IMR-90 (cell line): ENCODE measurements at regions not wholly inside any gene's neighbourhood (a gene's known extent, or its start where the extent isn't known, plus 50 kb on each side); places are given as distances from the start of the nearest gene placed in this dataset.

Source experiments
- BHLHE40 ChIP-seq: fragments of 150-350 bp; IDR thresholded peaks from 2 replicates; pipeline ENCODE4 v1.6.1; 2016; ENCODE audit warnings: mild to moderate bottlenecking, low read depth, low read length
- CEBPB ChIP-seq: IDR thresholded peaks from 2 replicates; pipeline ENCODE4 v1.6.1; 2012; ENCODE audit warnings: low read depth, low read length, improper control_type of control experiment
- CHD1 ChIP-seq: IDR thresholded peaks from 2 replicates; pipeline ENCODE4 v1.6.1; 2012; ENCODE audit warnings: low read depth, low read length, improper control_type of control experiment
- MAFK ChIP-seq: IDR thresholded peaks from 2 replicates; pipeline ENCODE4 v1.6.1; 2012; ENCODE audit warnings: low read depth, low read length, improper control_type of control experiment
- MAZ ChIP-seq: IDR thresholded peaks from 2 replicates; pipeline ENCODE4 v1.6.1; 2012; ENCODE audit warnings: low read depth, mild to moderate bottlenecking, low read length, improper control_type of control experiment, moderate library complexity, borderline replicate concordance
- MXI1 ChIP-seq: IDR thresholded peaks from 2 replicates; pipeline ENCODE4 v1.6.1; 2012; ENCODE audit warnings: low read depth, mild to moderate bottlenecking, low read length, moderate library complexity, borderline replicate concordance
- NFE2L2 ChIP-seq: fragments of 150-350 bp; IDR thresholded peaks from 2 replicates; pipeline ENCODE4 v1.6.1; 2016; ENCODE audit warnings: low read depth, mild to moderate bottlenecking, low read length
- POLR2A ChIP-seq: IDR thresholded peaks from 2 replicates; pipeline ENCODE4 v1.6.1; 2012; ENCODE audit warnings: mild to moderate bottlenecking, low read depth, low read length
- RAD21 ChIP-seq: IDR thresholded peaks from 2 replicates; pipeline ENCODE4 v1.6.1; 2012; ENCODE audit warnings: low read length, improper control_type of control experiment
- RFX5 ChIP-seq: IDR thresholded peaks from 2 replicates; pipeline ENCODE4 v1.8.0; 2012; ENCODE audit warnings: low read depth, mild to moderate bottlenecking, low read length, moderate library complexity
- SMC3 ChIP-seq: fragments of 150-350 bp; IDR thresholded peaks from 2 replicates; pipeline ENCODE4 v1.6.1; 2016; ENCODE audit warnings: low read depth, mild to moderate bottlenecking, antibody characterized with exemption, low read length, moderate library complexity
- TF ChIP-seq, protein P1 (sequence below): conservative IDR thresholded peaks from 2 replicates; pipeline ENCODE4 v1.5.1; 2012; ENCODE audit warnings: mild to moderate bottlenecking, low read depth, low read length, improper control_type of control experiment
- TF ChIP-seq, protein P2 (sequence below): fragments of 150-350 bp; IDR thresholded peaks from 2 replicates; pipeline ENCODE4 v1.6.1; 2017; ENCODE audit warnings: mild to moderate bottlenecking, antibody characterized with exemption, low read length, low read depth

DNA sequence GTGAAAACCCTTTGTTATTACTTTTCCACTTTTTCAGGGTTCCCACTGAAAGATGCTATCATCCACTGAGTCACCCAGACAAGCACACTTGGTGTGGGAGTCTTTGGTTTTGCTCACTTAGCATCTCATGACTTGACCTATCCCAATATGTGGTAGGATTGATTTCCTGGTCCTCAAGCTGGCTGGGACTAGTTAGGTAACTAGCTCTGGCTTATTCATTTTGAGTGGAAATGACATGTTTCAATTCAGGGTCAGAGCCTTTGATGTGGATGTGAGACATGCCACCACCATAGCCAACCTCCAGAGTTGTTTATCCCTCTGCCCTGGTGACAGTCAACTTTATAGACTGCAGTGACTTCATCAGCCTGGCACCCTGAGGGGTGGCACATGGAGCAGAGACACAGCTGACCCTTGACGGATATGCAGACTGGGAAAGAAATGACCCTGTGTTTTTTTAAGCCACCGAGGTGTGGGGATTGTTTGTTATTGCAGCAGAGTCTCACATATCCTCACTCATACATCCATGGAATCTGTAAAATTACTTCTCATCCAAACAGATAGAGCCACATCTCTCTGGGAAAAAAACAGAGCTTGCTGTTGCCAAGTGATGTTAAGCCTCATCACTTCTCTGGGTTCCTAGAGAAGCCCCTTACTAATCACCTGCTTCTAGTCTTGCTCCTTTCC is 699.9 kb downstream of the MATN1 start:
- TF ChIP-seq RAD21: no peak
- TF ChIP-seq, protein P1, sequence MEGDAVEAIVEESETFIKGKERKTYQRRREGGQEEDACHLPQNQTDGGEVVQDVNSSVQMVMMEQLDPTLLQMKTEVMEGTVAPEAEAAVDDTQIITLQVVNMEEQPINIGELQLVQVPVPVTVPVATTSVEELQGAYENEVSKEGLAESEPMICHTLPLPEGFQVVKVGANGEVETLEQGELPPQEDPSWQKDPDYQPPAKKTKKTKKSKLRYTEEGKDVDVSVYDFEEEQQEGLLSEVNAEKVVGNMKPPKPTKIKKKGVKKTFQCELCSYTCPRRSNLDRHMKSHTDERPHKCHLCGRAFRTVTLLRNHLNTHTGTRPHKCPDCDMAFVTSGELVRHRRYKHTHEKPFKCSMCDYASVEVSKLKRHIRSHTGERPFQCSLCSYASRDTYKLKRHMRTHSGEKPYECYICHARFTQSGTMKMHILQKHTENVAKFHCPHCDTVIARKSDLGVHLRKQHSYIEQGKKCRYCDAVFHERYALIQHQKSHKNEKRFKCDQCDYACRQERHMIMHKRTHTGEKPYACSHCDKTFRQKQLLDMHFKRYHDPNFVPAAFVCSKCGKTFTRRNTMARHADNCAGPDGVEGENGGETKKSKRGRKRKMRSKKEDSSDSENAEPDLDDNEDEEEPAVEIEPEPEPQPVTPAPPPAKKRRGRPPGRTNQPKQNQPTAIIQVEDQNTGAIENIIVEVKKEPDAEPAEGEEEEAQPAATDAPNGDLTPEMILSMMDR: no peak
- no peak for TF ChIP-seq BHLHE40
- TF ChIP-seq MAFK: no peak
- no peak for TF ChIP-seq SMC3
- TF ChIP-seq POLR2A: no peak
- no peak for TF ChIP-seq NFE2L2
- TF ChIP-seq MAZ: no peak
- no peak for TF ChIP-seq CEBPB
- no peak for TF ChIP-seq MXI1
- TF ChIP-seq, protein P2, sequence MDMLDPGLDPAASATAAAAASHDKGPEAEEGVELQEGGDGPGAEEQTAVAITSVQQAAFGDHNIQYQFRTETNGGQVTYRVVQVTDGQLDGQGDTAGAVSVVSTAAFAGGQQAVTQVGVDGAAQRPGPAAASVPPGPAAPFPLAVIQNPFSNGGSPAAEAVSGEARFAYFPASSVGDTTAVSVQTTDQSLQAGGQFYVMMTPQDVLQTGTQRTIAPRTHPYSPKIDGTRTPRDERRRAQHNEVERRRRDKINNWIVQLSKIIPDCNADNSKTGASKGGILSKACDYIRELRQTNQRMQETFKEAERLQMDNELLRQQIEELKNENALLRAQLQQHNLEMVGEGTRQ: no peak
- TF ChIP-seq RFX5: no peak
- TF ChIP-seq CHD1: no peak
